GM12878 (cell line): ENCODE measurements at regions not wholly inside any gene's neighbourhood (a gene's known extent, or its start where the extent isn't known, plus 50 kb on each side); places are given as distances from the start of the nearest gene placed in this dataset.

ENCODE experiments used
- ATAC-seq: fragments of 200-7000 bp; cut with Tn5 transposase; 3 replicates; pipeline ENCODE4 v1.9.1; 2020; ENCODE audit warnings: mild to moderate bottlenecking, moderate library complexity
- BruUV-seq: library from RNA; stranded (reverse); fragments of 400-500 nt; replicated peaks from 2 replicates; lab custom pipeline; 2021; lab: Mats Ljungman, UMichigan
- CTCF ChIA-PET: fragments of 300-600 bp; sonication (Branson Sonifier 250); formaldehyde crosslinking; extraction: SDS; loops from one replicate; lab custom pipeline; 2021; ENCODE audit warnings: inconsistent platforms; lab: Yijun Ruan, JAX
- POLR2A ChIA-PET: fragments of 350-600 bp; formaldehyde crosslinking; extraction: SDS; loops from one replicate; lab custom pipeline; 2021; ENCODE audit warnings: inconsistent platforms; lab: Charles Lee
- RAD21 ChIA-PET: fragments of 300-600 bp; sonication (Branson Sonifier 250); formaldehyde crosslinking; loops from one replicate; lab custom pipeline; 2023; ENCODE audit warnings: antibody characterized with exemption; ENCODE audit not compliant: unreplicated experiment; lab: Charles Lee
- SMC1A ChIA-PET: fragments of 300-600 bp; sonication (Branson Sonifier 250); formaldehyde crosslinking; loops from one replicate; lab custom pipeline; 2023; ENCODE audit not compliant: unreplicated experiment, uncharacterized antibody; lab: Charles Lee
- DNase-seq: peaks from one replicate; pipeline ENCODE4 v3.0.0-alpha.2; 2011; ENCODE audit warnings: low read depth, low spot score
- FAIRE-seq: peaks from 3 replicates; lab custom pipeline; 2011; peaks lifted over from hg19 to GRCh38; lab: Jason Lieb, UNC
- H2AFZ ChIP-seq: 2 replicates; pipeline ENCODE4 v1.6.0; 2011; ENCODE audit warnings: low read depth, low read length, control low read depth; ENCODE audit not compliant: control insufficient read depth
- H3K27ac ChIP-seq: 2 replicates; pipeline ENCODE4 v1.5.1; 2011; ENCODE audit warnings: control low read depth; ENCODE audit not compliant: control insufficient read depth, insufficient read depth
- H3K27me3 ChIP-seq, 2 experiments: replicated peaks in 1 of 2; 2 replicates each; pipeline versions ENCODE4 v1.6.0 to v1.6.1; 2011; ENCODE audit warnings: low read length in 1 of 2; ENCODE audit not compliant: control insufficient read depth in 2 of 2, insufficient read depth in 2 of 2
- H3K36me3 ChIP-seq, 2 experiments: 2 replicates each; pipeline ENCODE4 v1.5.1; 2011; ENCODE audit warnings: low read length in 1 of 2; ENCODE audit not compliant: control insufficient read depth in 2 of 2, insufficient read depth in 2 of 2
- H3K4me1 ChIP-seq: 2 replicates; pipeline ENCODE4 v1.6.1; 2011; ENCODE audit warnings: mild to moderate bottlenecking, low read length, moderate library complexity, mixed read lengths; ENCODE audit not compliant: control insufficient read depth, insufficient read depth
- H3K4me2 ChIP-seq: 2 replicates; pipeline ENCODE4 v1.6.0; 2011; ENCODE audit warnings: control low read depth; ENCODE audit not compliant: control insufficient read depth, insufficient read depth
- H3K4me3 ChIP-seq: fragments of 200-600 bp; sonication (generic); 2 replicates; pipeline ENCODE4 v1.5.1; 2016
- H3K79me2 ChIP-seq: 2 replicates; pipeline ENCODE4 v1.6.0; 2011; ENCODE audit warnings: low read length; ENCODE audit not compliant: control insufficient read depth, insufficient read depth
- H3K9ac ChIP-seq: 2 replicates; pipeline ENCODE4 v1.8.0; 2011; ENCODE audit warnings: low read length, control low read depth, mixed read lengths; ENCODE audit not compliant: control insufficient read depth, insufficient read depth
- H3K9me3 ChIP-seq: replicated peaks from 3 replicates; pipeline ENCODE4 v1.5.1; 2011; ENCODE audit warnings: mild to moderate bottlenecking, low read length; ENCODE audit not compliant: control insufficient read depth, insufficient read depth
- H4K20me1 ChIP-seq: 2 replicates; pipeline ENCODE4 v1.6.0; 2011; ENCODE audit not compliant: control insufficient read depth, insufficient read depth
- ASH2L ChIP-seq: fragments of 300-600, 200-600 bp; sonication (generic); IDR thresholded peaks from 2 replicates; pipeline ENCODE4 v1.6.1; 2017; ENCODE audit warnings: low read depth, mild to moderate bottlenecking, borderline replicate concordance
- BMI1 ChIP-seq: fragments of 450-650 bp; IDR thresholded peaks from 2 replicates; pipeline ENCODE4 v1.6.1; 2016; ENCODE audit warnings: mild to moderate bottlenecking, moderate library complexity, borderline replicate concordance
- CHD4 ChIP-seq: fragments of 200-600 bp; sonication (generic); IDR thresholded peaks from 2 replicates; pipeline ENCODE4 v1.6.1; 2016; ENCODE audit warnings: mild to moderate bottlenecking
- HDAC6 ChIP-seq: fragments of 200-600 bp; sonication (generic); IDR thresholded peaks from one replicate; pipeline ENCODE4 v1.8.0; 2017; ENCODE audit warnings: antibody characterized with exemption; ENCODE audit not compliant: unreplicated experiment
- IRF4 ChIP-seq: IDR thresholded peaks from 2 replicates; pipeline ENCODE4 v1.6.1; 2011; ENCODE audit warnings: low read depth, low read length
- NKRF ChIP-seq: fragments of 450-650 bp; conservative IDR thresholded peaks from 2 replicates; pipeline ENCODE4 v1.6.1; 2017; ENCODE audit warnings: mild to moderate bottlenecking, moderate library complexity
- NR2C2 ChIP-seq: IDR thresholded peaks from 2 replicates; pipeline ENCODE4 v1.6.1; 2011; ENCODE audit warnings: borderline replicate concordance, low read depth; ENCODE audit not compliant: control insufficient read depth, insufficient read length
- RBBP5 ChIP-seq: fragments of 200-600 bp; sonication (generic); conservative IDR thresholded peaks from 2 replicates; pipeline ENCODE4 v1.6.1; 2016
- SMAD1 ChIP-seq: fragments of 450-650 bp; IDR thresholded peaks from 2 replicates; pipeline ENCODE4 v1.6.1; 2018; ENCODE audit warnings: mild to moderate bottlenecking, low read depth; ENCODE audit not compliant: partially characterized antibody
- TAF1 ChIP-seq: IDR thresholded peaks from 2 replicates; pipeline ENCODE4 v1.6.1; 2011; ENCODE audit warnings: mild to moderate bottlenecking, low read depth, low read length, borderline replicate concordance
- ZZZ3 ChIP-seq: IDR thresholded peaks from 2 replicates; pipeline ENCODE4 v1.6.1; 2011; ENCODE audit warnings: low read depth; ENCODE audit not compliant: control insufficient read depth, insufficient read length
- WGBS: methylation state at CpG from one replicate; pipeline ENCODE4 v1.1.6; 2016; ENCODE audit warnings: low lambda C conversion rate; ENCODE audit not compliant: insufficient replicate concordance, insufficient coverage; ENCODE audit errors: missing lambda C conversion rate; 5-methylcytosine and 5-hydroxymethylcytosine counted together
- in situ Hi-C: fragments of 300-500 bp; cut with MboI; formaldehyde crosslinking; loops from 9 replicates; pipeline ENCODE4 v1.14.3; 2018; ENCODE audit warnings: mixed read lengths
- intact Hi-C: fragments of 100-400 bp; cut with micrococcal nuclease; formaldehyde crosslinking; loops from one replicate; pipeline ENCODE4 v1.14.2; 2022; ENCODE audit not compliant: unreplicated experiment
- TF ChIP-seq, protein P1 (sequence below): fragments of 450-650 bp; IDR thresholded peaks from 2 replicates; pipeline ENCODE4 v1.6.1; 2017; ENCODE audit warnings: low read depth, mild to moderate bottlenecking, moderate library complexity

DNA sequence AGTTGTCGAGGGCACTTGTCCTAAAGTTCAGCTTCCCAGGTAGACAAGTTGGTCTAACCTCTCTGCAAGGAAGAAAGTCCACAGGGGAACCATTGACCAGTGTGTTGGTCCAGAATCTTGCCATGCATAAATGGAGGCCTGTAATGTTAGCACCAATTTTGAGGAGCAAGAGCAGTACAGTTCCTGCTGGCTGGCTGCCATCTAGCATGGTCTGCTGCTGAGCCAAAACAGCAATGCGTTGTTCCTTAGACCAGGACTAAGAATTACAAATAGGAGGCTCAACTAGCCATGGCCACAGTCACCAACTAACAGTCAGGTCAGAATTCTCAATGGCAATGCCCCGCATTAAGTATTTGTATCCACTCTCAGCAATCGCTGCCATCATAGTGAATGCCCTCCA, 72.8 kb upstream of the WIPF1 start (continued):
- no peak for TF ChIP-seq ASH2L
- no peak for TF ChIP-seq TAF1
- no peak for TF ChIP-seq RBBP5
- TF ChIP-seq CHD4, result no peak
- no peak for TF ChIP-seq NR2C2

- H3K9ac ChIP-seq, result no peak overlapping the region
- ChIA-PET SMC1A (no interaction called here), CTCF (interaction anchor here (1.1 kb wide), 1 partner anchor 9 kb away, joined by 3 read pairs; no protein-coding TSS in a partner anchor), RAD21 (no interaction called here), POLR2A (no interaction called here)
- TF ChIP-seq SMAD1 (no peak), HDAC6 (no peak), NKRF (no peak), BMI1 (no peak), IRF4 (no peak), ZZZ3 (no peak)
- TF ChIP-seq, protein P1, sequence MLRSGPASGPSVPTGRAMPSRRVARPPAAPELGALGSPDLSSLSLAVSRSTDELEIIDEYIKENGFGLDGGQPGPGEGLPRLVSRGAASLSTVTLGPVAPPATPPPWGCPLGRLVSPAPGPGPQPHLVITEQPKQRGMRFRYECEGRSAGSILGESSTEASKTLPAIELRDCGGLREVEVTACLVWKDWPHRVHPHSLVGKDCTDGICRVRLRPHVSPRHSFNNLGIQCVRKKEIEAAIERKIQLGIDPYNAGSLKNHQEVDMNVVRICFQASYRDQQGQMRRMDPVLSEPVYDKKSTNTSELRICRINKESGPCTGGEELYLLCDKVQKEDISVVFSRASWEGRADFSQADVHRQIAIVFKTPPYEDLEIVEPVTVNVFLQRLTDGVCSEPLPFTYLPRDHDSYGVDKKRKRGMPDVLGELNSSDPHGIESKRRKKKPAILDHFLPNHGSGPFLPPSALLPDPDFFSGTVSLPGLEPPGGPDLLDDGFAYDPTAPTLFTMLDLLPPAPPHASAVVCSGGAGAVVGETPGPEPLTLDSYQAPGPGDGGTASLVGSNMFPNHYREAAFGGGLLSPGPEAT, result no peak
- in situ Hi-C loops (no loop called here), intact Hi-C loops (no loop called here)
- no peak overlapping the region for H3K27ac ChIP-seq
- no peak for ATAC-seq
- DNase-seq, result no peak
- no TSS peak for BruUV-seq
- no peak overlapping the region for H2AFZ ChIP-seq
- H3K4me2 ChIP-seq, result no peak overlapping the region
- no peaks in the 10 kb centered on the region for H3K36me3 ChIP-seq
- FAIRE-seq, result no peak
- peaks cover 2% of the 10 kb centered on the region; the same call in 1 of the 3 replicates for H3K9me3 ChIP-seq
- no peak overlapping the region for H3K4me3 ChIP-seq
- no peaks in the 10 kb centered on the region for H3K4me1 ChIP-seq
- no peaks in the 10 kb centered on the region for H3K79me2 ChIP-seq
- H4K20me1 ChIP-seq, result no peaks in the 10 kb centered on the region
- H3K27me3 ChIP-seq, result no peaks in the 10 kb centered on the region
- 82% methylated on average over 5 of the region's 5 CpGs for whole genome bisulfite sequencing
Measured at GRCh38 chr2:174669336-174669735, 71.7 kb upstream of the WIPF1 start.
